GM18907 (cell line): ENCODE measurements at regions not wholly inside any gene's neighbourhood (a gene's known extent, or its start where the extent isn't known, plus 50 kb on each side); places are given as distances from the start of the nearest gene placed in this dataset.

Experiments
- ATAC-seq: cut with Tn5 transposase; IDR thresholded peaks from one replicate; pipeline ENCODE4 v1.9.1; 2021; ENCODE audit warnings: mild to moderate bottlenecking, moderate library complexity; ENCODE audit not compliant: unreplicated experiment

DNA sequence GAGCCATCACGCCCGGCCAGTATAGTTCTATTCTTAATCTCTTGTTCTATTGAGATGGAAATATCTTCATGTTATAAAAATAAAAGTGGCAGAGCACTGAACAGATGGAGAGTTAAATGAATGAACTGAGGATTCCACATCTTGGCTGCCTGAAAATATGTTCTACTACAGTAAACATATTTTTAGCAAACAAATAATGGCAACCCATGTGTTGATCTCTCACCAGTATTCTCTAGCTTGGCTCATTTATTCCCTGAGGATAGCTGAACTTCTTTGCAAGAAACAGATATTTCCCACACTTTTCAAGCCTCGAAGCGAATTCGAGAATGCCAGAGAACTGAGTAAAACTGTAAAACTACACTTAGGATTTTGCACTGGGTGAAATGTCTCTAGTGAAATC lies 58.9 kb downstream of the DIRAS3 start:
- ATAC-seq: no peak

DNA sequence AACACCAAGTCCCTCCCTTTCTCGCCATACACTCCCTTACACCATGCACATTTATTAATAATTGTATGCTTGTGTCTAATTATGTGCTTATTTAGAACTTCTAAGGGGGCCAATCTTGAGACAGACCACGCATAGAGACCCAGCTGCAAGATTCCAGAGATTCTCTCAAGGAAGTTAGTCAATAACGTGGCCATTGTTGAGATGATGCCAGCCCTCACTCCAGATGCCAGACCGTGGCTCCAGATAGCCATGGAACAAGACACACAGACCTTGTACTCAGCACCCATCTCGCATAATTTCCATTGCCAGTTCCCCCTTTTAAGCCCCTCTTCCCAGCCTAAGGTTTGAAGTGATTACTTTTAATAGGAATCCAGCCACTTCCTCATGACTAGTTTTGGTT lies 62.4 kb downstream of the DIRAS3 start:
- no peak for ATAC-seq

GRCh38 chr1:67987046-67987799 lies 63.2 kb downstream of the DIRAS3 start:
- no peak for ATAC-seq

DNA sequence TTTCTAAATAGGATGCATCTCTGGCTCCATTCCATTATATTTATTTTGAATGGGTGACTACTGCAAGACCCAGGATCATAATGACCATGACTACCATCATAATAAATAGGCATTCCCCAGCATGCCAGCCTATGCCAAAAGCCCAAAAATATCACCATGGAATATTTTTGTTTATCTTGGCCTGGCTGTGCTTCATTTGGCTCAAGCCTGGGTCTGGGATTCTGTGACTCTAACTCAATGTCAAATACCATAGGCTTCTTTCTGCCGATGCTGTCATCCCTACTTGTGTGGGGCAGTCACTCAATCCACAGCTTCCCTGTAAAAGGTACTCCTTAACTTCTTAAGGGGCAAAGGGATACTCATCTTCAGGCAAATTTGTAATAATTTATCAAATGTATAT lies 66.6 kb downstream of the DIRAS3 start:
- ATAC-seq: no peak

DNA sequence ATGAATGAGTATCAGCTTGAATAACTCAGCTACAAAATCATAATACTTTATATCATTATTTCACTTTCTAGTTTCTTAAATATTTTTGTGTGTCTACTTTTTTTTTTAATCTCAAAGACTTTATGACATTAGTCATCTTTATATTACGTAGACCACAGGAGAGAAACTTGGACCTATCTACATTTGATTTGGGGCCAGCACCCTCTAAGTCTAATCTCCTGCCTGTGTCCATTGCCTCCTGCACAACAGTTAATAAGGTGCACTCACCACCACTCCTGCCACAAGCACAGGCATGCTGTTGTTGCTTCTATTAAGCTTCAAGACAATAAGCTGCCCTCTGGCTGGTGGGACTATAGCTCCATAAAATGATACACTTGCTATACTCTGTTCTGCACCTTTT lies 70.4 kb downstream of the DIRAS3 start:
- no peak for ATAC-seq

- no peak for ATAC-seq
These were observed 70.9 kb downstream of the DIRAS3 start for GRCh38 chr1:67979532-67979931.

DNA sequence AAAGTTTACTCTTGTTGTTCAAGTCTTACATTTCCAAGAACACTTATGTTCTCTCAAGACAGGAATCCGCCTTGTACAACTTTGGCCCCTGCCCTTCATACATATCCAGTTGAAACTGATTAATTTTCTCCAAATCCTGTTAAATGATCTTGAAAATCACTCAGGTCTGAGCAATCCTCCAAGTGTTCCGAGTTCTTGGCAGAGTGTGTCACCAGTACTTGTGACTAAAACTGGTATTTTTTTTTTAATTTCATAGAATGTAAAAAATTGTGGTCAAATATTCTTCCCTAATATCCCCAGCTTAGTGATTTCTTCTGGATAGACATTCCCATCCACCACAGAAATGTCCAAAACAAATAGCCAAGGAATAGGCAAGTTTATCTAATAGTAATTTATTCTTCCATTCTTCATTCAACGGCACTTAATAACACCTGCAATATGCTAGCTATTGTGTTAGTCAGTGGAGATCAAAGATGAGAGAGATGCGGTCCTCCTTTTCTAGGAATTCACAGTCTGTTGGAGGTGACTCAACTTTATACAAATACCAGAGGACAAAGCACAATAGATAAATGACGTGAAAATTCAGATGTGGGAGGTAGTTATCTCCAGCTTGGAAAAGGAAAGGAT lies 71.4 kb downstream of the DIRAS3 start:
- no peak for ATAC-seq

GRCh38 chr1:67977756-67978155 lies 72.7 kb downstream of the DIRAS3 start:
- no peak for ATAC-seq

GRCh38 chr1:67973051-67973450 lies 77.4 kb downstream of the DIRAS3 start:
- ATAC-seq: no peak

GRCh38 chr1:67970088-67970487 lies 80.3 kb downstream of the DIRAS3 start:
- ATAC-seq: no peak

- ATAC-seq: no peak
These were observed 81.0 kb downstream of the DIRAS3 start for GRCh38 chr1:67969446-67969845.

GRCh38 chr1:67966666-67967009 lies 83.8 kb downstream of the DIRAS3 start:
- ATAC-seq: no peak

DNA sequence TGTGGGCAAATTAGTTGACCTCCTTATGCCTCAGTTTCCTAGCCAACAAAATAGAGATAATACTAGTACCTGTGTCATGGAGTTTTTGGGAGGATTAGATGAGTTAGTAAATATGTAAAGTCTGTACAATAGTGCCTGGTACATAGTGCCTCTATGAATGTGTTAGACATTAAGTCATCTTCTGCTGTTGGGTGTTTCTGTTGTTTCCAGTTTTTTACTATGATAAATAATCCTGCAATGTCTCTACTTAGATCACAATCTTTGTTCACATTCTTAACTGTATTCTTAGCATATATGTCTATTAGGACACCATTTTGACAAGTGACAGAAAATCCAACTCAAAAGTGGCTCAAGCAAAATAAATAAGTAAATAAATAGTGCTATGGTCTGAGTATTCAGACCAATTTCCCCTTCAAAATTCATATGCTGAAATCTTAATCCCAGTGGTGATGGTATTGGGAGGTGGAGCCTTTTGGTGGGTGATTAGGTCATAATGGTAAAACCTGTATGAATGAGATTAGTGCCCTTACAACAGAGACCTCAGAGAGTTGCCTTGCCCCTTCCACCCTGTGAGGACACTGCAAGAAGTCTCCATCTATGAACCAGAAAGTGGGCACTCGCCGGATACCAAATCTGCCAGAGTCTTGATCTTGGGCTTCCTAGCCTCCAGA lies 84.3 kb downstream of the DIRAS3 start:
- ATAC-seq: no peak

DNA sequence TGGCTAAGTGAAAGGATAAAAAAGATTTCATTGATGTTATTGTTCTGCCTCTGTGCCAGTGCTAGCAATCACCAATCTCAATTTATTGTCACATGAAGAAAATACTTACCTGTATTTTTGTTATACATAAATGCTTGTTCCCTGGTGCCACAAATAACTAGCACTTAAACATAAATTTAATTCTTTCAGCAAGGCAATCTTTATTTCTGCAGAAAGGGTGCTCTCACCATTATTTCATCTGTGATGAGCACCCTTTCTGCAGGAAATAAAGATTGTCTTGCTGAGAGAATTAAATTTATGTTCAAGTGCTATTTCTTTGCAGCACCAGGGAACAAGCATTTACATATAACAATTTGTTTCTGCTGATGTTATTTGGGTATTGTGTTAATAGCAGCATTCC lies 87.2 kb downstream of the DIRAS3 start:
- ATAC-seq: no peak

DNA sequence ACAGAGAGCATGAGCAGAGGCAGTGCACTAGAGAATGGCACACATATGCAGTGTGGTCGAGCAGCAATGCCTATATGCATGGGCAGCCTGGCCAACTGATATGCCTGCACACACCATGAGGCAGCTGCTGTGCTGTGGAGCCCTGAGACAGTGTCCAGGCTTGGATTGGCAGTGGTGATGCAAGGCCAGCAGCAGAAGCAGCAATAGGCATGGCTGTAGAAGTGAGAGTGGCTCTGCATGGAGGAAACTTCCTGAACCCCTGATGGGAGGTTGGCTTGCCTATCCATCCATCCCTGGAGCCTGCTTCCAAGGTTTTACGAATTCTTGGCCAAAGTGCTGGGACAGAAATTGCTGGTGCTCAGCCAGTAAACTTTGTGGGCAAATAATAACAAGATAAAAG lies 89.7 kb downstream of the DIRAS3 start:
- no peak for ATAC-seq

- no peak for ATAC-seq
These were observed 92.0 kb downstream of the DIRAS3 start for GRCh38 chr1:67958472-67958871.

DNA sequence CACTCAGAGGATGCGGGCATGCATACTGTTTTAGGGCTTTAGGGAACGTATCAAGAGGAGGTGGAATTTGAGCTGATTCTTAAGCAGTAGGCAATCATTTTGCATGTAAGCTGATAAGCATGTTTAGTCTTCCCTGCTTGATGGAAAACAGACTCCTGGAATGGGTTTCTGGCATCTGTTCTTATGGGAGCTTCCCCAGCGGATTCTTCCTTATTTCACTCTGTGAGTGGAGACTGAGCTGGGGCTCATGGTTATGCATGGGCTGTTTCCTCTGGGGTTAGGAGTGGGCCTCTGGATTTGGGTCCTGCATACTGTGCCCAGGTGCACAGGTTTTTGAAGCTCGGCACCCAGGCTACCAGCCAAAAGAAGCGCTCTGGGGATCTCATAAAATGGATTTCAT lies 93.4 kb downstream of the DIRAS3 start:
- no peak for ATAC-seq

DNA sequence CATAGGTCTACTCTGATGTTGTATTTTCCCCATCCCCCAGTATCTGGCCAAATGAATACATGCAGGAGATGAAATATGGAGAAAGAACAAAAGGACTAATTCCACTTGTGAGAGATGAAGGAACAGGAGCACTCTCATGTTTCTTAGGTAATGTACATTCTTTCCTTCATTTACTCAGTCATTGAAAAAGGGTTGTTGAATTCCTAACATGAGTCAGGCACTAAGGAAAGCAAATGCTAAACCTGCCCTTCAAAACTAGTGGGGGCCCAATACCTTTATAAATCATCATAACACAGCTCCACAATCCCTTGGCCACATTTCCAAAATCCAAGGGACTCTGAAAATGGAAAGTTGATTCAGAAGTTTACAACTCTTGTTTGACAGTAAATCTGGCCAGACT lies 94.3 kb downstream of the DIRAS3 start:
- ATAC-seq: no peak

DNA sequence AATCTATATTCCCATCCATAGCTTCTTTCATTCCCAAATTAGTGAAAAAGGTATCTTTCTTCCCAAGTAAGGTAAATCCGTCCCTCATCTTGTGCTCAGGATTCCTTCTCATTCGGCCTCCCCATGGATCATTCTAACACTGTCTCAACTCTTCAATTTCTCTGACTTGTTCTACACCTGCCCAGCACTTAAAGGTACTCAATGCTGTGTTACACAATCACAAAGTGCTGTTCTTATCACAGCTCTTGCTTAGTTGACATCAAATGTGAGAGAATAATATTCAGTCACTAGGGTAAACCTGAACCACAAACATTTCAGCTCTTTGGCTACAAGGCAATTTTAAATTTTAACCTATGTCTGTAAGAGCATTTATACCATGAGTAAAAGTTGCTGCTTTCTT lies 94.8 kb downstream of the DIRAS3 start:
- ATAC-seq: no peak

- no peak for ATAC-seq
These were observed 97.1 kb downstream of the DIRAS3 start for GRCh38 chr1:67953301-67953700.

DNA sequence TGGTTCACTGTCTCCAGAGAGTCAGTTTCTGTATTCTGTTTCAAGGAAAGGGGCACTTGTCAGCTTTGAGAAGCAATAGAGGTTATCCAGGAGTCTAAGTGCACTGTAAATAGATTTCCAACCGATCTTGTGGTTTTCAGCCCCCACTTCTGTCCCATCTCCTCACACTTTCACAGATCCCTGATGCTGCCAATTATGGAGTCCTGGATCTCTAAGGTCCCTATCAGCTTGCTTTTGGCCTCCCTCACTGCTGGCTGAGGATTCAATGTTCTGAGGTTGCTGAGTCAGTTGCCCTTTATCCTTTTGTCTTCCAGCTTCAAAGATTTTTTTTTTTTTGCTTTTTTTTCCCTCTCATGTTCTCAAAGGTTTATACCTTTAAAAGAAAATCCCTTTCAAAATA lies 98.4 kb downstream of the DIRAS3 start:
- no peak for ATAC-seq

- no peak for ATAC-seq
These were observed 99.4 kb downstream of the DIRAS3 start for GRCh38 chr1:67951014-67951413.
